NOMO-1 treated with DMSO at 0.1 percent for 48 hours (cell line): ENCODE measurements at regions not wholly inside any gene's neighbourhood (a gene's known extent, or its start where the extent isn't known, plus 50 kb on each side); places are given as distances from the start of the nearest gene placed in this dataset.
"Not testable (repeated sequence)": the region's sequence is repeated elsewhere in the genome, so short reads cannot be mapped to it uniquely, and the experiment has no call there.

Source experiments
- DNase-seq: peaks from one replicate; lab custom pipeline; 2025; ENCODE audit not compliant: unreplicated experiment; lab: John Stamatoyannopoulos, UW

- DNase-seq = no peak
These were observed 205.9 kb upstream of the ECI2 start for GRCh38 chr6:4341078-4341797.

- DNase-seq = no peak
These were observed 205.2 kb upstream of the ECI2 start for GRCh38 chr6:4340544-4340943.

- no peak for DNase-seq
These were observed 203.5 kb upstream of the ECI2 start for GRCh38 chr6:4338884-4339283.

GRCh38 chr6:4336778-4337442 is 201.5 kb upstream of the ECI2 start:
- no peak for DNase-seq

GRCh38 chr6:4336084-4336483 is 200.7 kb upstream of the ECI2 start:
- no peak for DNase-seq

- not testable (repeated sequence) for DNase-seq
These were observed 198.9 kb upstream of the ECI2 start for GRCh38 chr6:4334158-4334740.

GRCh38 chr6:4327841-4328240 is 192.5 kb upstream of the ECI2 start:
- DNase-seq = no peak

- DNase-seq = no peak
These were observed 189.4 kb upstream of the ECI2 start for GRCh38 chr6:4324746-4325145.

GRCh38 chr6:4323322-4323721 is 187.9 kb upstream of the ECI2 start:
- no peak for DNase-seq

GRCh38 chr6:4322846-4323309 is 187.5 kb upstream of the ECI2 start:
- no peak for DNase-seq

- no peak for DNase-seq
These were observed 186.9 kb upstream of the ECI2 start for GRCh38 chr6:4322134-4322845.

- DNase-seq = no peak
These were observed 185.5 kb upstream of the ECI2 start for GRCh38 chr6:4320860-4321259.

GRCh38 chr6:4319981-4320683 is 184.8 kb upstream of the ECI2 start:
- no peak for DNase-seq

- no peak for DNase-seq
These were observed 182.9 kb upstream of the ECI2 start for GRCh38 chr6:4318321-4318720.

GRCh38 chr6:4316867-4317400 is 181.6 kb upstream of the ECI2 start:
- DNase-seq = peak; percentile 70

GRCh38 chr6:4314201-4314707 is 178.9 kb upstream of the ECI2 start:
- no peak for DNase-seq

GRCh38 chr6:4313044-4313686 is 177.8 kb upstream of the ECI2 start:
- DNase-seq = no peak

GRCh38 chr6:4311976-4312860 is 176.8 kb upstream of the ECI2 start:
- no peak for DNase-seq

- DNase-seq = no peak
These were observed 174.2 kb upstream of the ECI2 start for GRCh38 chr6:4309540-4309939.
